GM19372 (cell line): ENCODE measurements at regions not wholly inside any gene's neighbourhood (a gene's known extent, or its start where the extent isn't known, plus 50 kb on each side); places are given as distances from the start of the nearest gene placed in this dataset.
A peak's percentile ranks its signal among the peaks of the same experiment; 100 is the strongest.
"Not testable (repeated sequence)": the region's sequence is repeated elsewhere in the genome, so short reads cannot be mapped to it uniquely, and the experiment has no call there.

Experiments used
- ATAC-seq: cut with Tn5 transposase; IDR thresholded peaks from one replicate; pipeline ENCODE4 v1.9.1; 2021; ENCODE audit warnings: mild to moderate bottlenecking, low read depth, moderate library complexity; ENCODE audit not compliant: unreplicated experiment

- no peak for ATAC-seq
Observed at GRCh38 chr1:172795741-172796140, 136.8 kb downstream of the FASLG start.

GRCh38 chr1:172799804-172800203 lies 140.9 kb downstream of the FASLG start:
- ATAC-seq: not testable (repeated sequence)

GRCh38 chr1:172801771-172802322 lies 142.9 kb downstream of the FASLG start:
- ATAC-seq: no peak

- no peak for ATAC-seq
Observed at GRCh38 chr1:172809750-172810149, 150.8 kb downstream of the FASLG start.

GRCh38 chr1:172810480-172811175 lies 151.7 kb downstream of the FASLG start:
- ATAC-seq: no peak

- ATAC-seq: no peak
Observed at GRCh38 chr1:172811694-172812093, 152.8 kb downstream of the FASLG start.

GRCh38 chr1:172812118-172812517 lies 153.2 kb downstream of the FASLG start:
- no peak for ATAC-seq

GRCh38 chr1:172813330-172813729 lies 154.4 kb downstream of the FASLG start:
- no peak for ATAC-seq

GRCh38 chr1:172814428-172814827 lies 155.5 kb downstream of the FASLG start:
- ATAC-seq: no peak

- no peak for ATAC-seq
Observed at GRCh38 chr1:172815740-172816139, 156.8 kb downstream of the FASLG start.

GRCh38 chr1:172818841-172819527 lies 160.1 kb downstream of the FASLG start:
- peak; percentile 84 for ATAC-seq

GRCh38 chr1:172820475-172821158 lies 161.7 kb downstream of the FASLG start:
- ATAC-seq: no peak

GRCh38 chr1:172821609-172822274 lies 162.8 kb downstream of the FASLG start:
- no peak for ATAC-seq

- ATAC-seq: no peak
Observed at GRCh38 chr1:172822886-172823285, 164.0 kb downstream of the FASLG start.

GRCh38 chr1:172823534-172823933 lies 164.6 kb downstream of the FASLG start:
- no peak for ATAC-seq

- ATAC-seq: no peak
Observed at GRCh38 chr1:172824209-172824608, 165.3 kb downstream of the FASLG start.

GRCh38 chr1:172826096-172826741 lies 167.3 kb downstream of the FASLG start:
- ATAC-seq: no peak

- ATAC-seq: no peak
Observed at GRCh38 chr1:172827301-172827700, 168.4 kb downstream of the FASLG start.

- ATAC-seq: no peak
Observed at GRCh38 chr1:172827841-172828240, 168.9 kb downstream of the FASLG start.

- ATAC-seq: no peak
Observed at GRCh38 chr1:172832006-172832725, 173.3 kb downstream of the FASLG start.
